ENCODE measurements at regions not wholly inside any gene's neighbourhood (a gene's known extent, or its start where the extent isn't known, plus 50 kb on each side); places are given as distances from the start of the nearest gene placed in this dataset.

GRCh38 chr5:158175934-158176481, 317.1 kb upstream of the CLINT1 start:
- FAIRE-seq: no peak

DNA sequence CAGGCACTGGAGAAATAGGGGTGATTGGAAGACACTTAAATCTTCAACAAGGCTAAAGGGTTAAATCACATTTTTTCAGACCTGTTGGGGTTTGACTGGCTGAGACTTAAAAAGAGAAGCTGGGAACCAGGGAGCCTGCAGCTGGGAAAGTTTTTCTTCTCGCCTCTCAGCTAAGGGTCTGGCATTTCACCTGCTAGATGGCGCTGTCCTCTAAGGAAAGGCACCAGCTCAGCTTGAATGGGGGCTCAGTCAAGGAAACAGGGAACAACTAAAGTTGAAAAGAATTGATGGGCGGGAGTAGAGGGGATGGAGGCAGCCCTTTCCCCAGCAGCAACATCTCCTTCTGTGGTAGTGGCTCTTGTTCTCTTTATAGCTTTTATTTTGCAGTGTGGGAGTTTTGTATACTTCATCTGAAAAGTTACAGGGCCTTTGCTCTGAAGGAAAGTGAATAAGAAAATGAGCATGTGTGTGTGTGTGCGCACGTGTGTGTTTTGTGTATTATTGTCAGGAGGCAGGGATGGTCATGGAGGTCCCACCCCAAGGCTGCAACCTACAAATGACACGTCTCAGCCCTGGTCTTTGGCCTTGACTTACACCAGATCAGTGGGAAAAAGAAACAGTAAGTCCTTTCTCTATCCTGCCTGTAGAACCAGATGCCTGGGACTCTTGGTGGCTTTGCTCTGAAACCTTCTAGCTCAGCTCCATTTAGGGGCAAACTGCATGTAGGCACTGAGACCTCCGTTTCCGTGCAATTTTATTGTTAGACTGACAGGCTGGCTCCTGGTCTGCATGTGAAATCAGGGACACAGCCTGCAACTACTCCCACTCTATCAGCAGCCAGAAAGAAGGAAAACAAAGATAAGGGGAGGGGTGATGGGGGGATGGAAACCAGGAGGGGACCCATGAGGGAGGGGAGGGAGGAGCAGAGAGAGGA, 316.2 kb upstream of the CLINT1 start:
- no peak for FAIRE-seq

DNA sequence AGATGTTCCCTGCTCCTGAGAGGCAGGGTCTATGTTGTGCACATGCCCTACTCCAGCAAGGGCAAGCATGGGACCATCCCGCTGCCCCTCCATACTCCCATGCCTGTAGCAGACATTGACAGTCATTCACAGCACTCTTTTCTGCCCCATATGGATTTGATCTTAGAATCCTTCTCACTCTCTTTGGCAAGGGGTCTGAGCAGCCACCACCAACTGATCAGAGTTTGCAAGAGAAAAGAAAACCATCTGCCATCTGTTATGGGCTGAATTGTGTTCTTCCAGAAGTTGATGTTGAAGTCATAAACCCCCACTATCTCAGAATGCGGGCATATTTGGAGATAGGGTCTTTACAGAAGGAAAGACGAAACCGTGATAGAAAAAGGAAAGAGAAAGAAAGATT, 315.1 kb upstream of the CLINT1 start:
- FAIRE-seq: no peak

GRCh38 chr5:158172005-158172404, 313.1 kb upstream of the CLINT1 start:
- FAIRE-seq: no peak

DNA sequence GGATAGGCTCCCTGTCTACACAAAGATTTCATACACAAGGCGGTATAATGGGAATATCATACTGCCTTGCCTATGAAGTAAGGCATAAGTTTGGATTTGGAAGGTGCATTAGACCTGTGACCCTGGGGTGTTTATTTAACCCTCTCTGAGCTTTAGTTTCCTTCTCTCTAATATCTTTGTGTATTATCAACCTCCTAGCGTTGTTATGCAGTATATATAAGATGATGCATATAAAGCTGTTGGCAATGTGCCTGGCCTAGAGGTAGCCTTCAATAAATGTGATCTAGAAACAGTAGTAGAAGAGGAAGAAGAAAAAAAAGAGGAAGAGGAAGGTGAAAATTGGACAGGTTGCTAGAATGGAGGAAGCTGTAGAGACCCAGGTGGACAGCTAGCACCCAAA, 311.6 kb upstream of the CLINT1 start:
- FAIRE-seq: no peak

DNA sequence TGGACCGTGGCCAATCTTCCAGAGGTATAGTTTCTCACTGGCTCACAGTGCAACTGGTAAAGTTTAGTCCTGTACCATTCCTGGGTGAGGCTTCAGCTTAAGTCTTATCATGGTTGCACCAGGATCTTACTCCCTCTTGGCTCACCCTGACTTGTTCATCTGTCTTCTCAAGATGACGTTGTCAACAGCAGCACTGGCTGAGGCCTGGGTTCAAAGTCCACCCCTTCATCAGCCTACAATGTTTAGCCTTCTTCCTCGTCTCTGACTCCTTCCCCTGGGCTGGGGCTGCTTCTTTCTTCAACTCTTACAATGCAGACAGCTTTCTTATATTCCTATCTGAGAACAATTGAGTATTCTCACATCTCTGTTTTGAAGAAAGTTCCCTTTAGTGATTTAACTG, 311.1 kb upstream of the CLINT1 start:
- no peak for FAIRE-seq

DNA sequence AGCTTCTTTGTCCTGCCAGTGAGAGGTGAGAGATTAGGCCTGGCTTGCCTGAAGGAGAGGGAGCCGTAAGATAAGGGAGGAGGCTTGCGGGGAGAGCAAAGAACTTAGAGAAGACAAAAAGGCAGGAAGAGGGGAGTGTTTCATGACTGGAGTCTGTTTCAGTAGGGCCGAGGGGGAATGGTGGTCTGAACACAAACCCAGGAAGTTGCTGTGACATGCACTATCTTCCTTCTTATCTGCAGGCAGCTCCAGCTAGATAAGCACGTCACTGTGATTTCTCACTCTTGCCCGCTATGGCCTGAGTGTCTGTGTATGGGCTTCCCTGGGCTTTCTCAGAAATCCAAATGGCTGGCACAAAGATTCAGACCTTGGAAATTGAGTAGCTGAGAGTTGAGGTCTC, 307.5 kb upstream of the CLINT1 start:
- FAIRE-seq: no peak

- no peak for FAIRE-seq
Observed at GRCh38 chr5:158165647-158166046, 306.7 kb upstream of the CLINT1 start.

GRCh38 chr5:158164296-158165047, 305.5 kb upstream of the CLINT1 start:
- no peak for FAIRE-seq

GRCh38 chr5:158163451-158164295, 304.7 kb upstream of the CLINT1 start:
- no peak for FAIRE-seq

- FAIRE-seq: no peak
Observed at GRCh38 chr5:158162479-158163034, 303.6 kb upstream of the CLINT1 start.

GRCh38 chr5:158162026-158162425, 303.1 kb upstream of the CLINT1 start:
- no peak for FAIRE-seq

- no peak for FAIRE-seq
Observed at GRCh38 chr5:158159621-158160020, 300.7 kb upstream of the CLINT1 start.

DNA sequence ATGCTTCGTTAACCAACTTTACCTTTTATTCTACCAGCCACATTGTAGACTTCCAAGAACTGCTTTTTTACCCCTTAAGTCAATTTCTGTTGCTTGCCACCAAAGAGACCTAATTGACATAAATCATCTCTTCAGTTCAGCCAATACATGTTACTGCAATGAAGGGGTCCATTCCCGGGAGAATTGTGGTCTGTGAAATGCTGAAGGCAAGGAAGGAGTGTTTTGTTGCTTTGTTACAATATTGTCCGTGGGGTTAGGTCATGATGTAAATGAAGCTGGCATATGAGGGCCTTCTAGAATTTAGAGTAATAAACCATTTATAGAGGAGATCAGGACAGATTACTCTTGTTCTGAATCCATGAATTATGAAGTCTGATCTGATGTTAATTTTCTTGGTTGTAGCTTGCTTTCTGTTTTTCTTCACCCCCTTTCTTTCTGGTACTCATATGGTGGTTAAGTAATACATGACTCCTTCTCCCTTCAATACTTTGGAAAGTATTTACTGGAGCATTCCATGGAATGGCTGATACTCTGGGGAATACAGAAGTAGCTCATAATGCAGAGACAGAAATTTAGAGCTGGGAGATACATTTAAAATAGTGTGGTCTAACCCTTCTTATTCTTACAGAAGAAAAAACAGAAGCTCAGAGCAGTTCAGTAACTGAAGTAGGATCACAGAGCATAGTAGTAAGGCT, 297.0 kb upstream of the CLINT1 start:
- no peak for FAIRE-seq

DNA sequence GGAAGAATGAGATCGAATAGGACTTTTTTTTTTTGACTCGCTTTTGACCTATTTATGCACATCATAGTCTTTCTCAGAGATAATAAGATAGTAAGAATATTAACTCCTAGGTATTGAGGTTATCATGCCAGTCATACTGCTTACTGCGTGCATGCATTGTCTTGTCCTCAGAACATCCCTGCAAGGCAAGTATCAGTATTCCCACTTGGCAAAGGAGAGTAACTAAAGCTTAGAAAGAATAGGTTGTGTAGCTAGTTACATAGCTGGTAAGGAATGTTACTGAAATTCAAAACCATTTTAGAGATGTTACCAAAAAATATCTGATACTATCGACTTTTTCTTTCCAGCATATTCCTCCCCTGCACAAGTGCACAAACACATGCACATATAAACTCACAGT, 296.1 kb upstream of the CLINT1 start:
- FAIRE-seq: no peak

GRCh38 chr5:158154226-158155005, 295.5 kb upstream of the CLINT1 start:
- FAIRE-seq: no peak

DNA sequence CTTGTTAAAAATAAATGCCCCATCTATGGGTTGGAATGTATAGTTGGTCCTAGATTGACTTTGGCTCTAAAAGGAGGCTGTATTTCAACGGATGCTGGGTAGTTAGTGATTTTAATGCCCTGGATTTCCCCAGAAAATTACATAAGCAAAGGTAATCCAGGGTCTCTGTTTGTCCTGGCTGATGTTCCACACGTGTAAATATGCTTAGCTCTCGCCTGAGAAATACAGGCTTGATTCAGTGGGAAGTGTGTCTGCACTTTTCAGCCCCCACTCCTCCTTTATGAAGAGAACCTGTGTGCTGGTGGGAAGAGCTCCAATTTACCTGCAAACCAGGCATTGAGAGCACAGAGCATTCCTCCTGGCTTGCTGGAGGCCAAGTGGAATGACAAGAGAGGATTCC, 294.6 kb upstream of the CLINT1 start:
- no peak for FAIRE-seq

DNA sequence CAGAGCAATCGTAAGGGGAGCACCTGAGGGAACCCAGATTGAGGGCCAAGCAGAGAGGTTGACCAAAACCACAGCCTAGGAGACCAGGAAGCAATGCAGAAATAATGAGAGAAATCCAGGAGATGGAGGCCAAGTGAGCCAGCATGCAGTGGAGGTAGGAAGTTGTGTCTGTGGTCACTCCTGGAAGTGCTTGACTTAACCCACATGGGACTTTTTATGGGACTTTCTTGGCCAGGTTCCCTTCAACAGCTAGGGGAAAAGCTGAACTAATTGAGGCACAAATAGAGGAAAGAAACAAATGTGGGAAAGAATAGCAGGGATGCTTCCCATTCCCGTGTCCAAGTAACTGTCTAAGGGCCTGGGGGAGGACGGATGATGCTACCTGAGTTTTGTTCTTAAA, 293.2 kb upstream of the CLINT1 start:
- FAIRE-seq: no peak

GRCh38 chr5:158147227-158147626, 288.3 kb upstream of the CLINT1 start:
- no peak for FAIRE-seq

- no peak for FAIRE-seq
Observed at GRCh38 chr5:158145827-158146226, 286.9 kb upstream of the CLINT1 start.

- FAIRE-seq: no peak
Observed at GRCh38 chr5:158143081-158143480, 284.1 kb upstream of the CLINT1 start.
